Stomach smooth muscle (tissue), 2 donors: ENCODE measurements at regions not wholly inside any gene's neighbourhood (a gene's known extent, or its start where the extent isn't known, plus 50 kb on each side); places are given as distances from the start of the nearest gene placed in this dataset.
"Not testable (repeated sequence)": the region's sequence is repeated elsewhere in the genome, so short reads cannot be mapped to it uniquely, and the experiment has no call there.

Source experiments
- H3K27ac ChIP-seq: one replicate; pipeline ENCODE4 v1.7.0; 2013; ENCODE audit warnings: mild to moderate bottlenecking, low read length, inconsistent platforms
- H3K27me3 ChIP-seq, 2 donors: one replicate each; pipeline ENCODE4 v1.7.0; 2013; ENCODE audit warnings: low read length in 2 of 2; ENCODE audit not compliant: insufficient read depth in 2 of 2, control insufficient read depth in 1 of 2
- H3K36me3 ChIP-seq, 2 donors: one replicate each; pipeline ENCODE4 v1.7.0; 2013; ENCODE audit warnings: low read length in 2 of 2; ENCODE audit not compliant: control insufficient read depth in 2 of 2, insufficient read depth in 2 of 2
- H3K4me1 ChIP-seq: one replicate; pipeline ENCODE4 v1.7.0; 2013; ENCODE audit warnings: low read length; ENCODE audit not compliant: control insufficient read depth, insufficient read depth
- H3K4me3 ChIP-seq, 2 donors: one replicate each; pipeline ENCODE4 v1.7.0; 2013; ENCODE audit warnings: low read length in 2 of 2
- H3K9ac ChIP-seq, 2 donors: one replicate each; pipeline ENCODE4 v1.7.0; 2013; ENCODE audit warnings: low read length in 2 of 2, mild to moderate bottlenecking in 1 of 2
- H3K9me3 ChIP-seq, 2 donors: one replicate each; pipeline ENCODE4 v1.7.0; 2013; ENCODE audit warnings: low read length in 2 of 2; ENCODE audit not compliant: control insufficient read depth in 2 of 2
- donor health status: healthy.
- donor health status: Pancreatic carcinoma.

DNA sequence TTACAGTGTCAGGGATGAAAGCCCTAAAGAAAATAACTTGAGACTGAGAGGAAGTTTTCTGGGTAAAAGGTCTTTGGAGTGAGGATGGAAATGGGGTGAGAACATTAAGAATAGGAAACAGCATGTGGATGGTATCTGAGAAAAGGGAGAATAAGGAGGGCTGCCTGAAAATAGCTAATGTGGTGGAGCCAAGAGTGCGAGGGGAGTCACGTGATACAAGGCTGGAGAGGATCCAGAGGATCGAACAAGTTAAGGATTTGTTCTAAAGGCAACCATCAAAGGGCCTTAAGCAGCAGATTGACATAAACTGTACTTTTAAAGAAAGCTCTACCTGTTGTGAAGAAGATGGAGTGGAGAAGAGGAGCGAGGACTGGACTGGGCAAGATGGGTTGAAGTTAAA, 347.4 kb upstream of the AGA start:
- Histone ChIP-seq H3K27ac (no peak overlapping the region), H3K9ac (no peak overlapping the region), H3K36me3 (no peaks in the 10 kb centered on the region), H3K27me3 (no peaks in the 10 kb centered on the region), H3K9me3 (no peaks in the 10 kb centered on the region), H3K4me1 (no peaks in the 10 kb centered on the region), H3K4me3 (no peak overlapping the region)

- Histone ChIP-seq H3K4me1 (no peaks in the 10 kb centered on the region), H3K36me3 (no peaks in the 10 kb centered on the region), H3K4me3 (no peak overlapping the region), H3K9ac (no peak overlapping the region), H3K27ac (no peak overlapping the region), H3K9me3 (no peaks in the 10 kb centered on the region), H3K27me3 (no peaks in the 10 kb centered on the region)
These were observed 349.0 kb upstream of the AGA start for GRCh38 chr4:177791188-177791587.

- no peak overlapping the region for H3K27ac ChIP-seq
- H3K9me3 ChIP-seq = no peaks in the 10 kb centered on the region
- H3K4me1 ChIP-seq = no peaks in the 10 kb centered on the region
- no peaks in the 10 kb centered on the region for H3K36me3 ChIP-seq
- no peak overlapping the region for H3K4me3 ChIP-seq
- H3K9ac ChIP-seq = no peak overlapping the region
- H3K27me3 ChIP-seq = no peaks in the 10 kb centered on the region
These were observed 354.6 kb upstream of the AGA start for GRCh38 chr4:177796841-177797240.

DNA sequence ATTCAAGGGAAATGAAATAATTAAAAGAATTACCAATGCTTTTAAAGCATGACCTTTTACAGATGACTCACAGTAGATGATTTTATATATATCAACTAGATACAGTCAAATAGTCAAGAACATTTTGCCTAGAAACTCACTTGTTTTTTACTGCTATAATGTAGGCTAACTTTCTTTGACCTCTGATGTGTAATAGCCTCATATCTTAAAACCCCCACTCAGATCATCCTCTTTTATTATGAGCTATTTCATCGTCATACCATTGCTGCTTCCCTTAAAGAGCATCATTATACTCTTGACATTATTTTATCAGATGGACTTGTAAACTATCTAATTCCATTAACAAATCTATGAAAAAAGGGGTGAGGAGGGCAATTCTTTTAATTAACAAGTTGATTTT, 355.9 kb upstream of the AGA start:
- Histone ChIP-seq H3K27ac (no peak overlapping the region), H3K4me3 (no peak overlapping the region), H3K9ac (no peak overlapping the region), H3K4me1 (no peaks in the 10 kb centered on the region), H3K27me3 (no peaks in the 10 kb centered on the region), H3K36me3 (no peaks in the 10 kb centered on the region), H3K9me3 (no peaks in the 10 kb centered on the region)

DNA sequence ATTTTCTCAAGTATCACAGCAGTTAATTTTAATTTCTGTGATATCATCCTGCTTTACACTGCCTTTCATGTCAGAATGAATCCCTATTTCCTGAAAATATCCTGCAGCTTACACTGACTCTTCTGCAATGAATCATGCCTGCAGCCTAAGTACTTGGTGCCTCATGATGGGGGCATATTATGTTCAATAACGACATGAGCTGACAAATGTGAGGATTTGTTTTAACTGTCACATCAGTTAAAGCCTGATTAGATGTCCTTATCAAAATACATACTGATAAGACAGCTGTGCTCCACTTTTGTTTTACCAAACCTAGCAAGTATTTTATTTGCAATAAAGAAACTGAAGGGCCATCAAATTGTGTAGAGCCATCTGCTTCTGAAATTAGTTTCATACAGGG, 359.9 kb upstream of the AGA start:
- Histone ChIP-seq H3K27me3 (no peaks in the 10 kb centered on the region), H3K9me3 (no peaks in the 10 kb centered on the region), H3K9ac (no peak overlapping the region), H3K27ac (no peak overlapping the region), H3K36me3 (no peaks in the 10 kb centered on the region), H3K4me3 (no peak overlapping the region), H3K4me1 (no peaks in the 10 kb centered on the region)

- Histone ChIP-seq H3K36me3 (no peaks in the 10 kb centered on the region), H3K4me3 (no peak overlapping the region)
These were observed 360.4 kb upstream of the AGA start for GRCh38 chr4:177802661-177803060.

GRCh38 chr4:177803151-177803550, 360.9 kb upstream of the AGA start:
- Histone ChIP-seq H3K36me3 (no peaks in the 10 kb centered on the region), H3K9ac (no peak overlapping the region), H3K27me3 (no peaks in the 10 kb centered on the region), H3K4me1 (no peaks in the 10 kb centered on the region), H3K9me3 (no peaks in the 10 kb centered on the region), H3K27ac (no peak overlapping the region), H3K4me3 (no peak overlapping the region)

More at GRCh38 chr4:177802661-177803060, 360.4 kb upstream of the AGA start:
- H3K9me3 ChIP-seq = no peaks in the 10 kb centered on the region
- no peak overlapping the region for H3K9ac ChIP-seq
- no peak overlapping the region for H3K27ac ChIP-seq
- H3K4me1 ChIP-seq = no peaks in the 10 kb centered on the region
- no peaks in the 10 kb centered on the region for H3K27me3 ChIP-seq

- H3K4me1 ChIP-seq = no peaks in the 10 kb centered on the region
- no peaks in the 10 kb centered on the region for H3K9me3 ChIP-seq
- no peak overlapping the region for H3K9ac ChIP-seq
- H3K4me3 ChIP-seq = no peak overlapping the region
- no peak overlapping the region for H3K27ac ChIP-seq
- H3K27me3 ChIP-seq = no peaks in the 10 kb centered on the region
- H3K36me3 ChIP-seq = no peaks in the 10 kb centered on the region
These were observed 367.6 kb upstream of the AGA start for GRCh38 chr4:177809791-177810190.

DNA sequence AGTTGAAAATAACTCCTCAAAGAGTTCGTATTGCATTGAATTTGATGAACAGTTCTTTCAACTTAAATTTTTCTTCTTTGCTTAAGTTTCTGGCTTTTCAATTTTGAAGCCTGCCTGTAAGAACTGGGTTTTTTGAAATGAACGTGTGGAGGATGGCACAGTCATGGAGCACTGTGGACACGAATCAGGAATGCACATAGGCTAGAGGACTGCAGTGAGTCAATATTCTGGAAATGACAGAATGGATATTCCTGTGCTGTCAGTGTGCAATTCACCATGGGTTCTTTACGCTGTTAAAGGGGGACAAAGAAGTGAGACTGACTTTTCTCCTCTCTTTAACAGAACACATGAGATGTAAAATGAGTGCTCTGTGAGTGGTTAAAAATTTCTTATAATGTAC, 368.0 kb upstream of the AGA start:
- H3K27me3 ChIP-seq = no peaks in the 10 kb centered on the region
- no peaks in the 10 kb centered on the region for H3K36me3 ChIP-seq
- H3K9ac ChIP-seq = no peak overlapping the region
- no peaks in the 10 kb centered on the region for H3K4me1 ChIP-seq
- H3K27ac ChIP-seq = no peak overlapping the region
- H3K9me3 ChIP-seq = no peaks in the 10 kb centered on the region
- no peak overlapping the region for H3K4me3 ChIP-seq

GRCh38 chr4:177818392-177818791, 376.2 kb upstream of the AGA start:
- H3K4me1 ChIP-seq, H3K9ac ChIP-seq, H3K4me3 ChIP-seq, H3K27ac ChIP-seq, H3K9me3 ChIP-seq, H3K36me3 ChIP-seq, H3K27me3 ChIP-seq: not testable (repeated sequence)

- Histone ChIP-seq H3K9ac (no peak overlapping the region), H3K27me3 (no peaks in the 10 kb centered on the region), H3K4me1 (no peaks in the 10 kb centered on the region), H3K9me3 (no peaks in the 10 kb centered on the region), H3K36me3 (no peaks in the 10 kb centered on the region), H3K27ac (no peak overlapping the region), H3K4me3 (no peak overlapping the region)
These were observed 384.7 kb upstream of the AGA start for GRCh38 chr4:177826973-177827372.

- no peaks in the 10 kb centered on the region for H3K4me1 ChIP-seq
- no peak overlapping the region for H3K27ac ChIP-seq
- H3K36me3 ChIP-seq = no peaks in the 10 kb centered on the region
These were observed 399.0 kb upstream of the AGA start for GRCh38 chr4:177841258-177841657.

More at GRCh38 chr4:177841258-177841657, 399.0 kb upstream of the AGA start:
- Histone ChIP-seq H3K4me3 (no peak overlapping the region), H3K9me3 (no peaks in the 10 kb centered on the region), H3K9ac (no peak overlapping the region), H3K27me3 (no peaks in the 10 kb centered on the region)
